ENCODE measurements at regions not wholly inside any gene's neighbourhood (a gene's known extent, or its start where the extent isn't known, plus 50 kb on each side); places are given as distances from the start of the nearest gene placed in this dataset.

- no peak for TF ChIP-seq OVOL3 (tag by site-specific recombination; IDR thresholded peaks at IDR 0.05)
- no peak for TF ChIP-seq ZBTB49 (tag by site-specific recombination; IDR thresholded peaks at IDR 0.05; ENCODE audit: low read depth)
- TF ChIP-seq PBX3 (CRISPR knock-in tag; IDR thresholded peaks at IDR 0.05) = no peak
- no peak for TF ChIP-seq CTCF (tag by site-specific recombination; IDR thresholded peaks at IDR 0.05)
- TF ChIP-seq ZNF776 (tag by site-specific recombination; IDR thresholded peaks at IDR 0.05; ENCODE audit: borderline replicate concordance) = no peak
- no peak for TF ChIP-seq ZNF785 (tag by site-specific recombination; IDR thresholded peaks at IDR 0.05)
- no peak for TF ChIP-seq ZSCAN18 (tag by site-specific recombination; IDR thresholded peaks at IDR 0.05)
- TF ChIP-seq ZNF791 (tag by site-specific recombination; IDR thresholded peaks at IDR 0.05) = no peak
Measured at GRCh38 chr12:76197283-76197682, 112.8 kb upstream of the NAP1L1 start.

All from HEK293 (cell line).